IMR-90 (cell line): ENCODE measurements at regions not wholly inside any gene's neighbourhood (a gene's known extent, or its start where the extent isn't known, plus 50 kb on each side); places are given as distances from the start of the nearest gene placed in this dataset.

Experiments
- POLR2A ChIP-seq: IDR thresholded peaks from 2 replicates; pipeline ENCODE4 v1.6.1; 2012; ENCODE audit warnings: mild to moderate bottlenecking, low read depth, low read length
- RCOR1 ChIP-seq: IDR thresholded peaks from 2 replicates; pipeline ENCODE4 v1.6.1; 2012; ENCODE audit warnings: mild to moderate bottlenecking, low read length, improper control_type of control experiment; ENCODE audit not compliant: insufficient replicate concordance
- TF ChIP-seq, protein P1 (sequence below): conservative IDR thresholded peaks from 2 replicates; pipeline ENCODE4 v1.5.1; 2012; ENCODE audit warnings: mild to moderate bottlenecking, low read depth, low read length, improper control_type of control experiment

- TF ChIP-seq POLR2A (no peak), RCOR1 (no peak)
- TF ChIP-seq, protein P1, sequence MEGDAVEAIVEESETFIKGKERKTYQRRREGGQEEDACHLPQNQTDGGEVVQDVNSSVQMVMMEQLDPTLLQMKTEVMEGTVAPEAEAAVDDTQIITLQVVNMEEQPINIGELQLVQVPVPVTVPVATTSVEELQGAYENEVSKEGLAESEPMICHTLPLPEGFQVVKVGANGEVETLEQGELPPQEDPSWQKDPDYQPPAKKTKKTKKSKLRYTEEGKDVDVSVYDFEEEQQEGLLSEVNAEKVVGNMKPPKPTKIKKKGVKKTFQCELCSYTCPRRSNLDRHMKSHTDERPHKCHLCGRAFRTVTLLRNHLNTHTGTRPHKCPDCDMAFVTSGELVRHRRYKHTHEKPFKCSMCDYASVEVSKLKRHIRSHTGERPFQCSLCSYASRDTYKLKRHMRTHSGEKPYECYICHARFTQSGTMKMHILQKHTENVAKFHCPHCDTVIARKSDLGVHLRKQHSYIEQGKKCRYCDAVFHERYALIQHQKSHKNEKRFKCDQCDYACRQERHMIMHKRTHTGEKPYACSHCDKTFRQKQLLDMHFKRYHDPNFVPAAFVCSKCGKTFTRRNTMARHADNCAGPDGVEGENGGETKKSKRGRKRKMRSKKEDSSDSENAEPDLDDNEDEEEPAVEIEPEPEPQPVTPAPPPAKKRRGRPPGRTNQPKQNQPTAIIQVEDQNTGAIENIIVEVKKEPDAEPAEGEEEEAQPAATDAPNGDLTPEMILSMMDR: no peak
Observed at GRCh38 chr3:159825216-159825854, 163.3 kb upstream of the IL12A start.
